Lung (tissue), 11 donors: ENCODE measurements at regions not wholly inside any gene's neighbourhood (a gene's known extent, or its start where the extent isn't known, plus 50 kb on each side); places are given as distances from the start of the nearest gene placed in this dataset.

Experiments used
- ATAC-seq: fragments of 200-7000 bp; cut with Tn5 transposase; one replicate; pipeline ENCODE4 v1.9.1; 2020; ENCODE audit warnings: moderate number of reproducible peaks; ENCODE audit not compliant: insufficient read depth, low FRiP score
- DNase-seq, 3 donors: peaks; one replicate each; pipeline ENCODE4 v3.0.0-alpha.2; 2013 to 2017
- H3K27ac ChIP-seq, 2 donors: one replicate each; pipeline ENCODE4 v1.5.1; 2013; ENCODE audit warnings: mild to moderate bottlenecking in 2 of 2, moderate library complexity in 2 of 2, control low read depth in 1 of 2, inconsistent platforms in 1 of 2, low read depth in 1 of 2, low read length in 1 of 2
- H3K27me3 ChIP-seq, 3 donors: one replicate each; pipeline ENCODE4 v1.5.1; 2013; ENCODE audit warnings: low read length in 2 of 3; ENCODE audit not compliant: control insufficient read depth in 3 of 3, insufficient read depth in 3 of 3
- H3K36me3 ChIP-seq, 4 donors: one replicate each; pipeline ENCODE4 v1.5.1; 2013; ENCODE audit warnings: low read length in 4 of 4, mild to moderate bottlenecking in 1 of 4, moderate library complexity in 1 of 4; ENCODE audit not compliant: control insufficient read depth in 4 of 4, insufficient read depth in 4 of 4
- H3K4me1 ChIP-seq, 5 donors: one replicate each; pipeline ENCODE4 v1.5.1; 2013; ENCODE audit warnings: low read length in 5 of 5, mild to moderate bottlenecking in 2 of 5, moderate library complexity in 1 of 5; ENCODE audit not compliant: control insufficient read depth in 5 of 5, insufficient read depth in 5 of 5
- H3K4me3 ChIP-seq: one replicate; pipeline ENCODE4 v1.5.1; 2013; ENCODE audit warnings: mild to moderate bottlenecking, control low read depth, moderate library complexity
- H3K9ac ChIP-seq, 2 donors: one replicate each; pipeline ENCODE4 v1.5.1; 2013; ENCODE audit warnings: low read length in 2 of 2, control low read depth in 1 of 2; ENCODE audit not compliant: insufficient read depth in 1 of 2
- H3K9me3 ChIP-seq, 4 donors: one replicate each; pipeline ENCODE4 v1.5.1; 2013; ENCODE audit warnings: low read length in 3 of 4, mild to moderate bottlenecking in 1 of 4, moderate library complexity in 1 of 4; ENCODE audit not compliant: control insufficient read depth in 4 of 4, insufficient read depth in 3 of 4
- CTCF ChIP-seq: IDR thresholded peaks from 2 replicates; pipeline ENCODE4 v1.5.1; 2012; ENCODE audit warnings: mild to moderate bottlenecking; ENCODE audit errors: control extremely low read depth, extremely low read depth
- WGBS, 2 donors: extraction: QIAGEN DNeasy Blood & Tissue Kit; methylation state at CpG; one replicate each; pipeline ENCODE4 v1.1.7; 2013; 5-methylcytosine and 5-hydroxymethylcytosine counted together
- donor health status: control.
- donor health status: control.
- donor health status: Bipolar disorder and iron deficiency.
- donor health status: healthy.
- donor health status: DM: yes; HTN: yes; CAD: no.

DNA sequence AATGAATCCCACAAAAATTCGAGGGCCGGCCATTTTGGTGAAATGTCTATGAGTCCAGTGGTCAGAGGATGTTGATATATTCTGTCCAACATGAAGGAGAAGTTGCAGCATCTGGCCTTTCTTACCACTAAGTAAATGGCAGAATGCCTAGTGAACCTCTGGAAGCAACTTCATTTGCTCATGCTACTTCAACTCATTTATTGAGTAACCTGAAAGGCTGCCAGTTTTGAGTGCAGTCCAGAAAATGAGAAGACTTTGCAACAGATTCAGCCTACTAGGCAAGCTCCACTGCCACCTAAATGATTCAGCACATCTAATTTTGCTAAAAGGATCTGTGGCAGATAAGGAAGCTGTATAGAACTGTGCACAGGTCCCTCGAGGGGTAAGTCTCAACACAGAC, 265.0 kb downstream of the OPA1 start:
- WGBS, 2 donors = 35 to 39% methylated on average over 3 of the region's 3 CpGs
- H3K27ac ChIP-seq = no peak overlapping the region
- peak in 2 of 3 donors; percentile 69 to 84 for DNase-seq
- TF ChIP-seq CTCF = no peak
- no peaks in the 10 kb centered on the region for H3K36me3 ChIP-seq
- ATAC-seq = peak; percentile 73
- no peak overlapping the region for H3K9ac ChIP-seq
- no peaks in the 10 kb centered on the region for H3K27me3 ChIP-seq
- peaks cover 0 to 13% (median 0%) of the 10 kb centered on the region in 5 donors for H3K4me1 ChIP-seq
- no peak overlapping the region for H3K4me3 ChIP-seq
- H3K9me3 ChIP-seq = no peaks in the 10 kb centered on the region

GRCh38 chr3:193859195-193859594, 266.2 kb downstream of the OPA1 start:
- Histone ChIP-seq H3K27ac (no peak overlapping the region), H3K4me1 (peaks cover 0 to 15% (median 0%) of the 10 kb centered on the region in 5 donors), H3K4me3 (no peak overlapping the region), H3K9me3 (no peaks in the 10 kb centered on the region), H3K9ac (no peak overlapping the region), H3K36me3 (no peaks in the 10 kb centered on the region), H3K27me3 (no peaks in the 10 kb centered on the region)
- 90 to 91% methylated on average over 3 of the region's 3 CpGs for WGBS, 2 donors
- no peak for TF ChIP-seq CTCF
- ATAC-seq = no peak
- no peak for DNase-seq

DNA sequence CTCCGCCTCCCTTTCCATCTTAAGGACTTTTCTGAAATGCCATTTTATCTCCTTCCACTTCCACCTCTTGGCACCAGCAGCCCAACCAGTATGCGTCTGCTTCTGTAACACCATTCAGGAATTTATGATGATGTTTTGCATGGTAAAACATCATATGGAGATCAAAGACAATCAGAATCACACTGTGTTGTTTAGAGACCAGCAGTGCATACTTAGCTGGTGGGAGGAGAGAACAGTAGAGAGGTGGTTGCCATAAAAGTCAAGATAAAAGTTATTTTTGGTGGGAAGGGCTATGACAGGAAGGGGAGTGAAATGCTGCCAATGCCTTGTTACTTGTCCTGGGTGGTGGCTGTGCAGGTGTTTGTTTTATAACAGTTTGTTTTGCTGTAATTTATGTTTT, 268.0 kb downstream of the OPA1 start:
- H3K4me1 ChIP-seq = peaks cover 0 to 15% (median 0%) of the 10 kb centered on the region in 5 donors
- H3K27ac ChIP-seq = peak overlapping the region in 1 of 2 donors; percentile 46
- TF ChIP-seq CTCF = no peak
- ATAC-seq (no peak), DNase-seq (no peak)
- no peaks in the 10 kb centered on the region for H3K36me3 ChIP-seq
- no peak overlapping the region for H3K9ac ChIP-seq
- H3K9me3 ChIP-seq = no peaks in the 10 kb centered on the region
- no peaks in the 10 kb centered on the region for H3K27me3 ChIP-seq
- H3K4me3 ChIP-seq = no peak overlapping the region
- 91 to 92% methylated on average over 2 of the region's 2 CpGs for WGBS, 2 donors

DNA sequence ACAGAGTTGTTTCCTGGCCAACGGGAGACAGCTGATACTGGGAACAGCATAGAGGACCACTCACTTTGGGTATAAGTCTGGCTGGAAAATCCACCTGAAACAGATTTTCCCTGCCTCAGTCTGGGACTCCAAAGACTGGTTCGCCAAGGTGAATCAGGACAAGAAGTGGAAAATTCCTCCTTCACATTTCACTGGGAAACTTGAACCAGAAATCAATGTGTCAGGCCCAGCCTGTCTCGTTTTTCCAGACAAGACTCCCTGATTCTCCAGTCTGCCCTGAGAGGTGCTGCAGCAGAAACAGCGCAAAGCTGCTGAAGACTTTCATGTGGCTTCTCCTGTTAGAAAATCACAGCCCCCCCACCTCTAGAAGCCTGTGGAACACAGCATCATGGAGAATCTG, 269.8 kb downstream of the OPA1 start:
- peaks cover 0 to 15% (median 0%) of the 10 kb centered on the region in 5 donors for H3K4me1 ChIP-seq
- no peak for ATAC-seq
- no peaks in the 10 kb centered on the region for H3K36me3 ChIP-seq
- WGBS, 2 donors = 81 to 83% methylated on average over 4 of the region's 4 CpGs
- no peak overlapping the region for H3K9ac ChIP-seq
- no peaks in the 10 kb centered on the region for H3K27me3 ChIP-seq
- no peak overlapping the region for H3K27ac ChIP-seq
- no peak for TF ChIP-seq CTCF
- H3K9me3 ChIP-seq = no peaks in the 10 kb centered on the region
- no peak for DNase-seq
- no peak overlapping the region for H3K4me3 ChIP-seq
